Brain microvascular endothelial cell (primary cell): ENCODE measurements at regions not wholly inside any gene's neighbourhood (a gene's known extent, or its start where the extent isn't known, plus 50 kb on each side); places are given as distances from the start of the nearest gene placed in this dataset.

Experiments
- DNase-seq: peaks from one replicate; pipeline ENCODE4 v3.0.0-alpha.2; 2020
- H3K27ac ChIP-seq: fragments of 250-450 bp; sonication (Bioruptor Pico); 2 replicates; pipeline ENCODE4 v1.5.1; 2020; ENCODE audit warnings: mild to moderate bottlenecking, moderate library complexity
- H3K27me3 ChIP-seq: fragments of 250-450 bp; sonication (Bioruptor Pico); replicated peaks from 2 replicates; pipeline ENCODE4 v1.5.1; 2020; ENCODE audit warnings: mild to moderate bottlenecking
- H3K36me3 ChIP-seq: fragments of 250-450 bp; sonication (Bioruptor Pico); replicated peaks from 2 replicates; pipeline ENCODE4 v1.5.1; 2020; ENCODE audit warnings: mild to moderate bottlenecking
- H3K4me3 ChIP-seq: 2 replicates; pipeline ENCODE4 v1.5.1; 2011; ENCODE audit warnings: low read depth, mild to moderate bottlenecking, control low read depth, low read length, moderate library complexity
- in situ Hi-C: cut with HindIII; loops from 2 replicates; pipeline ENCODE4 v1.10.0; 2017; ENCODE audit warnings: low sequenced_read_pairs, low pct_ligation_motif_present
- TF ChIP-seq, protein P1 (sequence below): IDR thresholded peaks from 2 replicates; pipeline ENCODE4 v1.5.1; 2011; ENCODE audit warnings: low read depth, mild to moderate bottlenecking, moderate library complexity, low read length, control low read depth, inconsistent platforms; ENCODE audit errors: missing control alignments

DNA sequence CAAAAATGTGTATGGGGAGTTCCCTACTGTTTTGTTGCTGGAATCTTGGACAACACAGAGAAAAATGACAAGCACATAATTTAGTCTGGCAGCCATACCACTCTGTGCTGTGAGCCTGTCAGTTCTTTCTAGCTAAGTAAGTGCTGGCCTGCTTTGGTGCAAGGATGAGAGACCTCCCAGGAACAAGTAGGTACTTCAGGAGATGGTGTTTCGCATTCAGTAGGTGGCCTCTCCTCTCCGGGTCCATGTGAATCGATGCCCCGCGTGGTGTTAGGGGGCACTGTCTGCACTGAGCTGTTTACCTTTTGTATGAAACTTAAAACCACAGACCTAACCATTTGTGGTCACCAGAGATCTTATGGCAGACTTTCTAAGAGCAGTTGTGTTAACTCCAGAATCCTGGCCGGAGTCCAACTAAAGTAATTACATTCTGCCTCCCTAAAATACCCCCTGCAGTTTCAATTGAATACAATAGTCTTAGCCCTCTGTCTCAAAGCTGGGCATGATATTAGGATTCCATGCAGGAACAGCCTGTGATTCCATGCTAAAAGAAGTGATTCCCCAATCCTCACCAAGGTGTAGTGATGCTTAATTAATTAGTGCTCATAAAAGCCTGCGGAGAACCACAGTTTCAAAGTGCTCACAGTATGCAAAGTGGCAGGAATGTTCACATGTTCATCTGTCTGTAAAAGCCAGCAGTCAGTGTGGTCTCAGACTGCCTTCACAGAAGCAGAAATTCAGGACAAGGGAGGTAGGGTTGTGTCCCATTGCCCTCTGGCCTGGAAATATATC is 64.2 kb downstream of the LLPH start:
- Histone ChIP-seq H3K27ac (peak overlapping the region; percentile 1), H3K36me3 (no peaks in the 10 kb centered on the region), H3K27me3 (no peaks in the 10 kb centered on the region), H3K4me3 (no peak overlapping the region)
- DNase-seq: peak; percentile 23
- TF ChIP-seq, protein P1, sequence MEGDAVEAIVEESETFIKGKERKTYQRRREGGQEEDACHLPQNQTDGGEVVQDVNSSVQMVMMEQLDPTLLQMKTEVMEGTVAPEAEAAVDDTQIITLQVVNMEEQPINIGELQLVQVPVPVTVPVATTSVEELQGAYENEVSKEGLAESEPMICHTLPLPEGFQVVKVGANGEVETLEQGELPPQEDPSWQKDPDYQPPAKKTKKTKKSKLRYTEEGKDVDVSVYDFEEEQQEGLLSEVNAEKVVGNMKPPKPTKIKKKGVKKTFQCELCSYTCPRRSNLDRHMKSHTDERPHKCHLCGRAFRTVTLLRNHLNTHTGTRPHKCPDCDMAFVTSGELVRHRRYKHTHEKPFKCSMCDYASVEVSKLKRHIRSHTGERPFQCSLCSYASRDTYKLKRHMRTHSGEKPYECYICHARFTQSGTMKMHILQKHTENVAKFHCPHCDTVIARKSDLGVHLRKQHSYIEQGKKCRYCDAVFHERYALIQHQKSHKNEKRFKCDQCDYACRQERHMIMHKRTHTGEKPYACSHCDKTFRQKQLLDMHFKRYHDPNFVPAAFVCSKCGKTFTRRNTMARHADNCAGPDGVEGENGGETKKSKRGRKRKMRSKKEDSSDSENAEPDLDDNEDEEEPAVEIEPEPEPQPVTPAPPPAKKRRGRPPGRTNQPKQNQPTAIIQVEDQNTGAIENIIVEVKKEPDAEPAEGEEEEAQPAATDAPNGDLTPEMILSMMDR: peak; percentile 49
- in situ Hi-C loops: no loop called here

- Histone ChIP-seq H3K27ac (peak overlapping the region; percentile 1), H3K27me3 (no peaks in the 10 kb centered on the region), H3K36me3 (no peaks in the 10 kb centered on the region), H3K4me3 (no peak overlapping the region)
- in situ Hi-C loops: no loop called here
- TF ChIP-seq, protein P1: no peak
- peak; percentile 27 for DNase-seq
Observed at GRCh38 chr12:66065641-66066136, 64.9 kb downstream of the LLPH start.

- TF ChIP-seq, protein P1: no peak
- Histone ChIP-seq H3K27me3 (no peaks in the 10 kb centered on the region), H3K36me3 (no peaks in the 10 kb centered on the region), H3K4me3 (no peak overlapping the region), H3K27ac (no peak overlapping the region)
- in situ Hi-C loops: no loop called here
- DNase-seq: no peak
Observed at GRCh38 chr12:66065150-66065549, 65.4 kb downstream of the LLPH start.

- TF ChIP-seq, protein P1: no peak
- no peak overlapping the region for H3K4me3 ChIP-seq
- DNase-seq: no peak
- in situ Hi-C loops: no loop called here
- no peak overlapping the region for H3K27ac ChIP-seq
- no peaks in the 10 kb centered on the region for H3K27me3 ChIP-seq
- H3K36me3 ChIP-seq: no peaks in the 10 kb centered on the region
Observed at GRCh38 chr12:66063916-66064315, 66.6 kb downstream of the LLPH start.

GRCh38 chr12:66062290-66062625 is 68.3 kb downstream of the LLPH start:
- in situ Hi-C loops: no loop called here
- no peak for DNase-seq
- Histone ChIP-seq H3K27me3 (no peaks in the 10 kb centered on the region), H3K27ac (no peak overlapping the region), H3K36me3 (no peaks in the 10 kb centered on the region), H3K4me3 (no peak overlapping the region)
- TF ChIP-seq, protein P1: no peak
